HTR-8/SVneo (cell line): ENCODE measurements at regions not wholly inside any gene's neighbourhood (a gene's known extent, or its start where the extent isn't known, plus 50 kb on each side); places are given as distances from the start of the nearest gene placed in this dataset.
"Not testable (repeated sequence)": the region's sequence is repeated elsewhere in the genome, so short reads cannot be mapped to it uniquely, and the experiment has no call there.

ENCODE experiments used
- DNase-seq: peaks from one replicate; pipeline ENCODE4 v3.0.0; 2011; ENCODE audit warnings: low spot score, mixed read lengths; ENCODE audit not compliant: insufficient read length
- FAIRE-seq: peaks from 2 replicates; lab custom pipeline; 2011; peaks lifted over from hg19 to GRCh38; lab: Jason Lieb, UNC

DNA sequence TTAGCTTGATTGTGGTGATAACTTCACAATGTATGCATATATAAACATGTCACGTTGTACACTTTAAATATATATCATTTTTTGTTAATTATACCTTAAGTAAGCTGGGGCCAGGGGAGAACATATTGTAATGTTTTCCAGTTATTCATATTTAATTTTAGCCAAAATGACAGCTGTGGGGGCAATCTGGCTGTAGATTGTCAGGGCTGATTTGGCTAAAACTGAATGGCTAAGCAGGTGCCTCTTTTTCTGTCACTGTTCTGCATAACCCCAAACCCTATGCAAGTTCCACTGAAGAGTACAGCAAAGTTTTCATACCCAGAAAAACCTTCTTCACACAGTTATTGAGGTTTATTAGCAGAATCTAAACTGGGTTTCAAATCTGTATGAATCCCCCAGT, 318.2 kb downstream of the PTPRC start:
- no peak for DNase-seq
- FAIRE-seq, result no peak

DNA sequence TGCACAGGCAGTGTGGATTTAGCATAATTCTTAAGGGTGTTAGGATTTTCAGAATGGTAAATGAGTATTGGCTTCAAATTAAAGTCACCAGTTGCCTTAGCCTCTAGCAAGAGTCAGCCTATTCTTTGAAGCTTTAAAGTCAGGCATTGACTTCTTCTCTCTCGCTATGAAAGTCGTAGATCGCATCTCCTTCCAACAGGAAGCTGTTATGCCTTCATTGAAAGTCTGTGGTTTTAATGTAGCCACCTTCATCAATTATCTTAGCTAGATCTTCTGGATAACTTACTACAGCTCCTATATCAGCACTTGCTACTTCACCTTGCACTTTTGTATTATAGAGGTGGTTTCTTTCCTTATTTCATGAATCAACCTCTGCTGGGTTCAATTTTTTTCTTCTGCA, 320.2 kb downstream of the PTPRC start:
- FAIRE-seq (no peak), DNase-seq (no peak)

DNA sequence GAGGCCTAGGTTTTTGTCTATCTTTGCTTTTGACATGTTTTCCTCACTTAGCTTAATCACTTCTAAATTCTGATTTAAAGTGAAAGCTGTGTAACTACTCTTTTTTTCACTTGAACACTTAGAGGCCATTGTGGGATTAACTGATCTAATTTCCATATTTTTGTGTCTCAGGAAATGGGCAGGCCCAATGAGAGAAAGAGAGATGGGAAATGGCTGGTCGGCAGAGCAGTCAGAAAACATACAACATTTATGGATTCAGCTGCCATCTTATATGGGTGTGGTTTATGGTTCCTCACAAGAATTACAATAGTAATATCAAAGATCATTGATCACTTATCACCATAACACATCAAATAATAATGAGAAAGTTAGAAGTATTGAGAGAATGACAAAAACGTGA, 320.8 kb downstream of the PTPRC start:
- no peak for DNase-seq
- no peak for FAIRE-seq

DNA sequence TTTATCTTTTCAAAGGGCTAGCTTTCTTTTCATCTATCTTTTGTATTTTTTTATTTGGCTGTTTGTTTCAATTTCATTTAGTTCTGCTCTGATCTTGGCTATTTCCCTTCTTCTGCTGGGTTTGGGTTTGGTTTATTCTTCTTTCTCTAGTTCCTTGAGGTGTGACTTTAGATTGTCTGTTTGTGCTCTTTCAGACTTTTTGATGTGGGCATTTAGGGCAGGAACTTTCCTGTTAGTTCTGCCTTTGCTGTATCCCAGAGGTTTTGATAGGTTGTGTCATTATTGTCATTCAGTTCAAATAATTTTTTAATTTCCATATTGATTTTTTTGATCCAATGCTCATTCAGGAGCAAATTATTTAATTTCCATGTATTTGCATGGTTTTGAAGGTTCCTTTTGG, 325.0 kb downstream of the PTPRC start:
- not testable (repeated sequence) for DNase-seq, FAIRE-seq

DNA sequence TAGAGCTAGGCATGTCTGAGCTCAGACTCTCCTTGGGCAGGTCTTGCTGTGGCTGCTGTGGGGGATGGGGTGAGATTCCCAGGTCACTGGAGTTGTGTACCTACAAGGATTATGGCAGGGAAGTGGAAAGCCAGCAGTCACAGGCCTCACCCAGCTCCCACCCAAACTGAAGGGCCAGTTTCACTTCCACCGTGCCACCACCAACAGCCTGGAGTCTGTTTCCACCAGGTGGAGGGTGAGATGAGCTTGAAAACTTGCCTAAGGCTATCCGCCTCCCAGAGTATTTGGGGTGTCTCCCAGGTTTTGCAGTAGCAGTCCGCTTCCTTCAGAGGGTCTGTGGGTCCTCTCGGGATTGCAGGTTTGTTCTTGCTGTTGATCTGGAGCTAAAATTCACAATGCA, 327.7 kb downstream of the PTPRC start:
- no peak for FAIRE-seq
- DNase-seq, result no peak

DNA sequence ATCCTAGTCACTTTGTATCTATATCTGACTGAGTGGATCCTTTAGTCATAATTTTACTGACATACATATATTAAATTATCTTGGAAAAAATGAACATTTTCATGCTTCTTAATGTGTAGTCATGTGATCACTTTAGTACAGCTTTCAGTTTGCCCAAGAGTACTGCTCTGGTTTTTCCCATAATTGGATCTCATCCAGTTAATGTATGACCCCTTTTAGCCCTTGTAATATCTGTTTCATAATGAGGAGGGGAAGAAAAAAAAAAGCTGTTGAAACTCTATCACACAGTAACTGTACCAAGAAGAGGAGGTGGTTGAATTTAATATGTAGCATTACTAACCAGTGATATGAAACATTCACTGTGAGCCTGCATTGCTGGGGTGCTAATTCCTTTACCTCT, 328.7 kb downstream of the PTPRC start:
- FAIRE-seq (no peak), DNase-seq (no peak)

DNA sequence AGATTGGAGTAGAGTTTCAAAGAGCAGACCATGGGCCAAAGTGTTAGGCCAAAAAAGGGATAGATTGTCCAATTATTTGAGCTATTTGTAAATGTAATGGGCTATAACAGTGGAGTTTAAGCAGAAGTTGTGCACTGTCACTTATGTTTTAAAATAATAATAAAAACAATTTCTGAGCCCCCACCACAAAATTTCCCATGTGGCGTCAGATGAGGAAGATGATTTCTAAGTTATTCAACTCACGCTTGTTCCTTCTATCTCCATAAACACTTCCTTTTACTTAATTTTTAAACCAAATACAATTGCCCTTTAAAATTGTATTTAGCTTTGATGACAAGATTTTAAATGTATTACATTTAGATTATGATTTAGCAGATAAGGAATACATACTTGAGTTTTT, 330.0 kb downstream of the PTPRC start:
- no peak for DNase-seq
- no peak for FAIRE-seq

DNA sequence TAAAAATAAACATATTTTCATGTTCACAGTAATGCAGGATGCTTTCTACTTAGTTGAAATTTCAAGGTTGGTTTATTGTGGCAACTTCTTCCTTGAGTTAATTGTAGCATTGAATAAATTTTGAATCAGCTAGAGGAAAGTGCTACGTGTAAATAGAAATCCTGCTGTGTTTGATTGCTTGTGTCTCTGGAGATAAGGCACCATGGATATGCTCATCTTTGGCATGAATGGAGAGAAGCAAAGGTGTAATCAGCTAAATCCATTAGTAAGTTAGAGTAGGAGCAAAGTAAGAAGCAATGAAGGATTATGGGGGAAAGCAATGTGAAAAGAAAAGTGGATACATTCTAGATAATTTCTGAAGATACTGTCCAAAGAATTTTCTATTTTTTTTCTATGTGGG, 331.1 kb downstream of the PTPRC start:
- FAIRE-seq (no peak), DNase-seq (no peak)

DNA sequence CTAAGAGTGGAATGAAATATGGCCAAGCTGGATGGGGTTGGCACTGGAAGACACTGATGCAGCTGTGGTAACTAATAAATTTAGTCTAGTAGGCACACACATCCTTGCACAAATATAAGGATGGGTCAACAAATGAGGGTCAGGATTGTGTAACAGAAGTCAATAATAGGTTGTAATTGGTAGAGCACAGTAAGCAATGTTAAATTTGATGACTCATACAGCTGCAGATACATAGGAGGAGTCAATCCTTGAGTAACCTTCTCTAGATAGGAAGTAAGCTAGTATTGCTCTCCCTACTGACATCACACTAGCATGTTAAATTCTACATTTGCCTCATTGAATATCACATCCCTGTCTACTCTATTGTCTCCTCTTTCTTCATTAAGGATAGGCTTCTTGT, 332.1 kb downstream of the PTPRC start:
- DNase-seq, result no peak
- no peak for FAIRE-seq

DNA sequence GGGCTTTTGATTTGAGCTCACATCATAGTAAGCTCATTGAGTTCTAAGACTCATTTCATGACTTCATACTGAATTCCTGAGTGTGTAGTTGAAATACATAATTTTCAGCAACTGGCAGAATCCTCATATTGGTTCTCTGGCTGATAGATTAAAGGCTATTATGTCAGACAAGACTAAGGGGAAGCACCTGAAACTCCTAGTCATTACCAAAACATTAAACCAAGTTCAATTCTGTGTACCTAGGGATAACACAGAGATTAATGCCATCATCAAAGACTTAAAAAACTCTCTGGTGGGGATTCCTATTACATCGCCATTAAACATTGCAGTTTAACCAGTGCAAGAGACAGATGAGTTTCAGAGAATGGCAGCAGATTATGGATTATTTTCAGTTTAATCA, 339.1 kb downstream of the PTPRC start:
- no peak for DNase-seq
- FAIRE-seq, result no peak

DNA sequence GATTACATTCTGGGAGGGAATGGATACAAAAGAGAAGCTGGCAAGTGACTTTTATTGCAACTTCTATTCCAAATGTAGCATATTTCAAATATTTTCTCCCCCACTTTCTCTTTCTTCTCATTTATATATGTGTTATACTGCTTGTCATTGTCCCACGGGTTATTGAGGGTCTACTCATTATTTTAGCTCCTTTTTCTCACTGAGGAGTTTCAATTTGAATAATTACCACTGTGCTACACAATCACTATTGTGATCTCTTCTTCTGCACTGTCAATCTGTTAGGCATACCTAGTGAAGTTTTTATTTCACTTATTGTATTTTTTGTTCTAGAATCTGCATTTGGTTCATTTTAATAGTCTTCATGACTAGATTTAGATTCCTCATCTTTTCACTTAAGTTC, 339.7 kb downstream of the PTPRC start:
- DNase-seq (no peak), FAIRE-seq (no peak)

DNA sequence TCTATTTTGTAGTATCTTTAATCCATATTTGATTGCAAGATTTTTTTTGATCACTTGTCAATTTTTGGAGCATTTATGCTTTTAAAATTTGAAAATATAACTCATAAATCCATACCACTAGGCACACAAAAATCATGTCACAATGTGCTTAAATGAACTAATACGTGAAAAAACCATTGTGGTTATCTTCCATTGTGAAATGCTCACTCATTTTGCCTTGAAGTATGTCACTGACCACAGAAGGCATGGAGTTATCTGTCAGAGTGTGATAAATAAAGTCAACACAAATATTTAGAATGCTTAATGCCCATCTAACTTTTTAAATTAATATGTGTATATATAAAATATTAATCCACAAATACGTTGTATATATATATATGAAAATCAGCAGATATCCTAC, 347.2 kb downstream of the PTPRC start:
- DNase-seq (no peak), FAIRE-seq (no peak)

DNA sequence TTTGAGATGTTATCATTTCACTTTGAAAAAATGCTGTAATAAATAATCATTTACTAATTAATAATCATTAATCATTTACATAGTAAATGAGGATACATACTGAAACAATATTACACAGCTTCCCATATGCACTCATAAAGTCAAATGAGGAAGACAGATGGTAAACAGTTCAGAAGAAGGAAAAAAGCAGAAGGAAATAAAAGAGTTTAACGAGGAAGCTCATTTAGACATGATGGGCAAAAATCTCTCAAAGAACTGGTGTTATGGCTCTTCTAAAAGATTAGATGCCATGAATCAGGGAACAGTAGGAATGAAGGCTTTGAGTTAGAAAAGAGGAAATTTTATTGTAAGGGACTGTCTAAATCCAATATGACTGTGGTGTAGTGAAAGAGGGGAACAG, 347.6 kb downstream of the PTPRC start:
- no peak for DNase-seq
- FAIRE-seq, result no peak

DNA sequence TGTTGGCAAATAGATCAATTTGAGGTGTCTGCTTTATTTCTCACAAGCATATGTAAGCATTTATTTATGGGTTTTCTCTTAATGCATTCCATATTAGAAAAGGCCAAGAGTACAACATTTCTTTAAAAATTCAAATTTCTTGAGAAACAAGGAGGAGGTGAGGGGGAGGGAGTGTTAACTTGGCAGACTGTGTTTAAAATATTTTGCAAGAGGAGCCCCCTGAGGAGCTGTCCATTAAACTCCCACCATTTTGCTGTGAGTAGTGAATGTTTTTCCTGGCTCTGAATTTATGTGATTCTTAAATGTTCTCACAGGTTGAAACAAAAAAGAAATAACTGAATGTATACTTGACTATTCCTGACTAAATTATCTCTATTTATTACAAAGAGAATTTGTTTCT, 363.8 kb downstream of the PTPRC start:
- no peak for DNase-seq

DNA sequence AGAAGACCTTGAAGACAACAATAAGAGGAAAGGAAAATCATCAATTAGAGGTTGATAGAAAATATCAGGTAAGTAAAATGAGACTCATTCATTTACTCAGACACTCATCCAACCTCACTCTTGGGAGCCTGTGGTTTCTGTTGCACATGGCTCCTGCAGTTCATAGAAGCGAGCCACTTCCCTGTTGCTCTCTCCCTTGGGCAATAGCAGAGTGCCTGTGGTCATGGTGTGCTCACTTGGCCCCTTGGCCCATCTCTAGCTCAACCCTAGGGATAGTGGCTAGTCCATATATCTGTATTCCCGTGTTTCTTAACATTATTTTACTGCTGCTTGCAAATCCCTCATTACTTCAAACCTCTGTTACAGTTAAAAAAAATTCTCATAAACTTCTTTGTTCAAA, 368.6 kb downstream of the PTPRC start:
- DNase-seq, result no peak
- FAIRE-seq, result no peak

More for the DNA sequence above, 363.8 kb downstream of the PTPRC start:
- no peak for FAIRE-seq

DNA sequence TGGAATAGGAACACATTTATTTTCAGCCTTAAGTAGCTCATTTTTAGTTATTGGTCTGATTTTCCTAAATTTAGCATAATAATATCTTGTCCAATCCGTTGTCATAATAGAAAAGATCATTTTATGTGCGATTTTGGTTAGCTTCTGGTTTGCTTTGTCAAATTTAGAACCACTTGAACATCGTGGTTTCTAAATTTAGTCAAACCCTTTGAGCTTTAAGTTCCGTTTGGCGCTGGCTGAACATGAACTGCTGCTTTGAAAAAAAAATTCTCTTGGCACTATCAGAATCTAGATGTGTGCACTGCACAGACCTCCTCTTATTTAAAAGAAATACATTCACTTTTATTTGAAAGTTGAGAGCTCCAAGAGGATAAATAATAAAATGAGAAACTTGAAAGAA, 370.6 kb downstream of the PTPRC start:
- DNase-seq (no peak), FAIRE-seq (no peak)

DNA sequence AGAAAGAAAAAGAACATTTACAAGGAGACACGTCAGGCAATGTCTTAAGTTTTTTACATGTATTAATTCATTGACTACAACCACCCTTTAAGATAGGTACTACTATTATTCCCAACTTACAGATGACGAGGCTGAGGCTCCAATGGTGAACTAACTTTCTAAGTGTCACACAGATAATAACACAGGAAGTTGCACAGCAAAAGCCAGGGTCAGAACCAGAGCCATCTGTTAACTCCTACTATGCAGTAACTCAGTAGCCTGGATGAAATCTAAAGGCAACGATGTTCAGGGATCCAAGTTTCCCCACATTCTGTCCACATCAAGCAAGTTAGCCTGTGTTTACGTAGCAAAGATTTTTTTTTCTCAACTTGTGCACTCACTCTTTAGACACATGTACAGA, 371.7 kb downstream of the PTPRC start:
- DNase-seq (no peak), FAIRE-seq (no peak)

DNA sequence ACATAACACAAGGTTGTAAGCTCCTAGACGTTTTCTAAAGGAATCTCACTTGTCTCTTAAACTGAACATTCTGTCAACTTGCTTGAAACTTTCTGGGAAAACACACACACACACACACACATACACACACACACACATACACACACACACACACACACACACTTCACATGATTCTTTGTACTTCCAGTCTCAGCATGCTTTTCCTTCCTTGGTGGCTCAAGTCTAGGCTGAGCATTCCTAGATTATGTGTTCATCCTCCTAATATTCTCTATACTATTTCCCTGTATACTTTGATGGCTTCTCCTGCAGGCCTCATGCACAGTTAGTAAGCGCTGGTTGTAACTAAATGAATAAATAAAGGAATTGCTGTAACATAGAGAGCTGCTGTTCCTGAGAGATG, 372.1 kb downstream of the PTPRC start:
- DNase-seq, result no peak

DNA sequence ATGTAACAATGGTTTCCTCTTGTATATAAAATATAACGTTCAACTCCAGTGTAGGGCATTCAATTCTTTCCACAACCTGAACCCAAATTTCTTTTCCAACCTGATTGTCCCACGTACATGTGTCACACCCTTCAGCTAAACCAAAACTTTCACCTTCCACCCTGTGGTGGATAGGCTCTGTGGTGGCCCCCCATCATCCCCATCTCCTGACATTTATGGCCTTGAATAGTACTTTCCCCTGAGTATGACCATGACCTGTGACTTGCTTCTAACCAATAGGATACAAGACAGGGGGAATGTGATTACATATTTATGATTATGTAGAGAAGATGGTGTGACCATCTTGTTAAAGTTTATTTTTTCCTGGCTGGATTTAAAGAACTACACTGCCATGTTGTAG, 377.0 kb downstream of the PTPRC start:
- FAIRE-seq, result no peak
- DNase-seq, result no peak

More for the DNA sequence above, 372.1 kb downstream of the PTPRC start:
- no peak for FAIRE-seq

DNA sequence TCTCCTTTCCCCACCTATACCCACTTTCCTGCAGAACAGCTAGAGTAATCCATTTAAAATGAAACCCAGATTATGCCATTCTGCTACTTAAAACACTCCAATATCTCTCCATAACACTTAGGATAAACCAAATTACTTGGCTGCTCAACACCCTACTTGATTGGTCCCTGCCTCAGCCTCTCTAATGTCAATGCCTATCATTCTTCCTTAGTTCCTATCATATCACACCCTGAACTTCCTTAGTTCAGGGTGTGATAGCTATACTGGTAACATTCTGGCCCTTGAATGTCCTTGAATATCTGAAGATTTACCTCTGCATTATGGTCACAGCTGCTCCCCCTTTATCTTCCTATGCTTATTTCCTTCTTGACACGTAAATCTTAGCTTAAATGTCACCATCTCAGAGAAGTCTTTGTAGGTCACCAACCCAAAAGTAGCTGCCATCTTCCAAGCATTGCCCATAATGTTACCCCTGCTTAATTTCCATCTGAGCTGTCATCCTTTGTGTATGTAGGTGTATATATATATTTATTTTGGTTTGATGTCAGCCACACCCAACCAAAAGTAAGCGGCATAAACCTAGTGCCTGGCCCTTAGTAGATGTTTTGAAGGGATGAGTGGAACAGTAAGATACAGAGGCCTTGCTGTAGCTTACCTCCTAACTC, 379.8 kb downstream of the PTPRC start:
- DNase-seq, result no peak
- no peak for FAIRE-seq

DNA sequence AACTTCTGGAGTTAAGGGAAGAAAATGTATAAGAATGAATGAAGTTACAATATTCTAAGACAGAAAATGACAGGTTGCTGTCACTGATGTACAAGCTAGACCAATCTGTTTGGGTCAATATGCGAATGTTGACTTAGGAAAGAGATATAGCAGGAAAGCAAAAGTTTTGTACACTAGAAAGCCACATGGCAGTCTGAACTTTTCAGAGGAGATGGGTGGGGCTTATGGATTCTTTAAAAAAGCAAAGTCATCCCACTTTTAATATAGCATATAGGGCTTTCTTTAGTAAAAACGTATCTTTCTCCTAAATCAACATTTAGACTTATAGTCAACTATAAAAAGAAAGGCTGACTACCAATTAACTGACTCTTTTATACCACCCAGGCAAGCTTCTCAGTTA, 381.2 kb downstream of the PTPRC start:
- DNase-seq (no peak), FAIRE-seq (no peak)

DNA sequence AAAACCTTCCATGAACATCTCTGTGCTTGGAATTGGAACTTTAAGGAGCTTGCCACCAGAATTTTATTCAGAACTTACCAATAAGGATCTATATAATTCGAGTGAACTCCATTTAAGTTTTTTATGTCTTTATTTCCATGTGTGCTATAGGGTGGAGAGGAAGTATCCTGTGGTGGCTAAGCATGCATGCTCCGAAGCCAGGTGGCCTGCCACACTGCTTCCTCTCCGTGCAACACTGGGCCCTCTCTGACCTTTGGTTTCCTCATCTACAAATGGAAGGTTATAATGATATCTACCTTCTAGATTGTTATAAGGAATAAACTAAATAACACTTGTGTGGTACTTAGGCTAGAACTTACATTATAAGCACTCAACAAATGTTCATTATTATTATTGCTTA, 382.1 kb downstream of the PTPRC start:
- DNase-seq, result no peak
- FAIRE-seq, result no peak

DNA sequence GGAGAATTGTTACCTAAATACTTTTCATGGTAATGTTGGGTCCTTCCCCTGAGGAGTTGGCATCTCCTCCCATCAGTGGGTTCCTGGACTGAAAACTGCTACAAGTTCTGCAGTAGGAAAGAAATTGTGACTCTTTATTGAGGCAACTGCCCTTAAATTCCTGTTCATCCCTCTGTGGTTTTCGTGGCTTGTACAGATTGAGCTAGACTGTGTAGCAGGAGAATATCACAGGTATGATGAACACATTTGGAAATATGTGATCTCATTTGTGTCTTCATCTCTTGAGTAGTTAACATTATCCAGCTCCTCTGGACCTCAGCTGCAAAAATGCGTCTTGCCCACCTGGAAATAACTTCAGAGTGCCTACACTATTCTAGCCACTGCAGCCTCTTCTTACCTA, 390.6 kb downstream of the PTPRC start:
- no peak for FAIRE-seq
- DNase-seq, result no peak
